ENCODE measurements at regions not wholly inside any gene's neighbourhood (a gene's known extent, or its start where the extent isn't known, plus 50 kb on each side); places are given as distances from the start of the nearest gene placed in this dataset.

GRCh38 chr10:126722726-126723125 lies 52.2 kb upstream of the C10orf90 start:
- Mint-ChIP-seq H3K4me1 (no peaks in the 10 kb centered on the region), H3K27me3 (no peaks in the 10 kb centered on the region), H3K9me3 (peaks cover 9% of the 10 kb centered on the region), H3K36me3 (ENCODE audit: low read depth) (no peaks in the 10 kb centered on the region), H3K4me3 (no peak overlapping the region), H3K27ac (no peak overlapping the region)
- CTCF ChIA-PET = no interaction called here
- DNase-seq = no peak
- POLR2A ChIA-PET = no interaction called here

- H3K4me1 Mint-ChIP-seq = no peaks in the 10 kb centered on the region
- peaks cover 6% of the 10 kb centered on the region for H3K9me3 Mint-ChIP-seq
- H3K36me3 Mint-ChIP-seq (ENCODE audit: low read depth) = no peaks in the 10 kb centered on the region
- no peak overlapping the region for H3K4me3 Mint-ChIP-seq
- CTCF ChIA-PET = no interaction called here
- H3K27ac Mint-ChIP-seq = no peak overlapping the region
- POLR2A ChIA-PET = no interaction called here
- no peak for DNase-seq
- H3K27me3 Mint-ChIP-seq = no peaks in the 10 kb centered on the region
These were observed 52.7 kb upstream of the C10orf90 start for GRCh38 chr10:126723226-126723625.

DNA sequence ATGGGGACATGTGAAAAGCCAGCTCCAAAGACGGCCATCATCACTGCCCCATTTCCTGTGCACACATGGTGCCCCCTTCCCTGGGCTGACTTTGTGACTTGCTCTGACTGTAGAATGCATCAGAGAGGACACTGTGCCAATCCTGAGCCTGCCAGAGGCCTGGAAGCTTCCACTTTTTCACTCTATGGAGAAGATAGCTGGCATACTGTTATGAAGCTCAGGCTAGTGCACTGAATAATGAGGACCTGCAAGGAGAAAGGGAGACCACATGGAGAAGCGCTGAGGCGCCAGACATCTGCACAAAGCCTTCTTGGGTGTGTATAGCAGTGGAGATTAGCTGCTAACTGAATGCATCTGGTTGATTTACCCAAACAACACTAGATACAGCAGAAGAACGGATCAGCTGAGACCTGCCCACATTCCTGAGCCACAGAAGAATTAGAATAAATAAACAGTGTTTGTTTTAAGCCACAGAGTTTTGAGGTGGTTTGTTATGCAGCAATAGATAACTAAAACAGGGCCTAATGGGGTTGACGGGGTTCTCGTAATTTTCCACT lies 58.9 kb upstream of the C10orf90 start:
- Mint-ChIP-seq H3K4me3 (no peak overlapping the region), H3K27ac (no peak overlapping the region), H3K27me3 (no peaks in the 10 kb centered on the region), H3K4me1 (no peaks in the 10 kb centered on the region), H3K36me3 (ENCODE audit: low read depth) (no peaks in the 10 kb centered on the region), H3K9me3 (no peaks in the 10 kb centered on the region)
- ChIA-PET POLR2A (no interaction called here), CTCF (no interaction called here)
- DNase-seq = no peak

DNA sequence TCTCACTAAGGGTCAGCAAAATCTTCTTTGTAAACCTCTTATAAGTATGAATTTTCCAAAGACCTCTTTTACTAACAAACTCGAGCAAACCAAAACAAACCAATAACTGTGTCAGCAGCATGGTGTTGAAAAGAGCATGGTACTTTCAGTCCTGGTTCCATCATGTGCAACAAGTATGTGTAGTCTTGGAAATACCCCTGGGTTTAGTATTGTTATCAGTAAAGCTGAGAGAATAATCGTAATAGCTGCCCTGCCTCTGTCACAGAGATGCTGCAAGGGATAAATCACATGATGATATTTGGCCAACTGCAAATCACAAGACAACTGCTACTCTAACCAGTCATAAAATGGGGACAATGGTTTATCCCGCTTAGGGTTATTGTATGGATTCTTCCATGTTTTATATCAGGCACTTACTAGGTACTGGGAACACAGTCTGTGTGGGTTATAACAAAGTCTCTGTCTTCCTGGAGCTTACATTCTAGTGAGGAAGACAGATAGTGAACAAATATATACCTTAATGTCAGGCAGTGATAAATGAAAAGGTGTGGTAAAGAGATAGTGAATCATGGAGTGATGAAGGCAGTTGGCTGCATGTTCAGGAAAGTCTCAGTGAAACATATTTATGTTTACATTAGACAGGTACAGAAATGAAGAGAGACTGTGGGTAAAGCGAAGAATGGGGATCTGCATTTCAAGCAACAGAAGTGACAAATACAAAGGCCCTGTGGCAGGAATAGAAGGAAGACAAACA lies 60.5 kb upstream of the C10orf90 start:
- H3K4me1 Mint-ChIP-seq = no peaks in the 10 kb centered on the region
- H3K36me3 Mint-ChIP-seq (ENCODE audit: low read depth) = no peaks in the 10 kb centered on the region
- no peak overlapping the region for H3K27ac Mint-ChIP-seq
- ChIA-PET CTCF (no interaction called here), POLR2A (no interaction called here)
- H3K4me3 Mint-ChIP-seq = no peak overlapping the region
- no peaks in the 10 kb centered on the region for H3K27me3 Mint-ChIP-seq
- DNase-seq = no peak
- H3K9me3 Mint-ChIP-seq = no peaks in the 10 kb centered on the region

- ChIA-PET POLR2A (no interaction called here), CTCF (no interaction called here)
- no peaks in the 10 kb centered on the region for H3K27me3 Mint-ChIP-seq
- no peak for DNase-seq
- no peaks in the 10 kb centered on the region for H3K9me3 Mint-ChIP-seq
- no peak overlapping the region for H3K27ac Mint-ChIP-seq
- H3K36me3 Mint-ChIP-seq (ENCODE audit: low read depth) = no peaks in the 10 kb centered on the region
- H3K4me1 Mint-ChIP-seq = no peaks in the 10 kb centered on the region
- no peak overlapping the region for H3K4me3 Mint-ChIP-seq
These were observed 61.1 kb upstream of the C10orf90 start for GRCh38 chr10:126731610-126731990.

GRCh38 chr10:126732308-126732707 lies 61.8 kb upstream of the C10orf90 start:
- H3K9me3 Mint-ChIP-seq = no peaks in the 10 kb centered on the region
- no peaks in the 10 kb centered on the region for H3K36me3 Mint-ChIP-seq (ENCODE audit: low read depth)
- CTCF ChIA-PET = no interaction called here
- POLR2A ChIA-PET = no interaction called here
- no peak for DNase-seq
- no peaks in the 10 kb centered on the region for H3K27me3 Mint-ChIP-seq
- H3K4me3 Mint-ChIP-seq = no peak overlapping the region
- no peaks in the 10 kb centered on the region for H3K4me1 Mint-ChIP-seq
- H3K27ac Mint-ChIP-seq = no peak overlapping the region

DNA sequence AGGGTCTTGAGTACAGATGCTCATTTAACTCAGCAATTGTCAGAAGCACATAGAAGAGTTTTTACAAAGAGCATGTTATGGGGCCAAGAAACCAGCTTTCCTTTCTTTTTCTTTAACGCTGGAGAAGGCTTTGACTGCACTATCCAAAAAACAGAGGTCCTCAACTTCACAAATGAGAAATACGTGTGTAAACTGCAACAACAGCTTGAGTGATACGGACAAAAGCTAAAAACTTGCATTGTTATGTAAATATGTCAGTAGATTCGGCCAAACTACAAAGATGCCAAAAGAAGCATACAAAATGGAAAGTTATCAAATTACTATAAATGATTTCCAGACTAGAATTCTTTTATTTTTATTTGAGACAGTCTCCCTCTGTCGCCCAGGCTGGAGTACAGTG lies 62.4 kb upstream of the C10orf90 start:
- Mint-ChIP-seq H3K4me3 (no peak overlapping the region), H3K27ac (no peak overlapping the region), H3K36me3 (ENCODE audit: low read depth) (no peaks in the 10 kb centered on the region), H3K4me1 (no peaks in the 10 kb centered on the region), H3K9me3 (no peaks in the 10 kb centered on the region), H3K27me3 (no peaks in the 10 kb centered on the region)
- POLR2A ChIA-PET = no interaction called here
- CTCF ChIA-PET = no interaction called here
- DNase-seq = no peak

- no peaks in the 10 kb centered on the region for H3K36me3 Mint-ChIP-seq (ENCODE audit: low read depth)
- H3K4me3 Mint-ChIP-seq = no peak overlapping the region
- POLR2A ChIA-PET = no interaction called here
- no peak for DNase-seq
- no peaks in the 10 kb centered on the region for H3K4me1 Mint-ChIP-seq
- no peaks in the 10 kb centered on the region for H3K9me3 Mint-ChIP-seq
- CTCF ChIA-PET = no interaction called here
- no peak overlapping the region for H3K27ac Mint-ChIP-seq
- H3K27me3 Mint-ChIP-seq = no peaks in the 10 kb centered on the region
These were observed 63.5 kb upstream of the C10orf90 start for GRCh38 chr10:126734015-126734414.

GRCh38 chr10:126734967-126735366 lies 64.5 kb upstream of the C10orf90 start:
- Mint-ChIP-seq H3K9me3 (no peaks in the 10 kb centered on the region), H3K27me3 (no peaks in the 10 kb centered on the region), H3K4me1 (no peaks in the 10 kb centered on the region), H3K36me3 (ENCODE audit: low read depth) (no peaks in the 10 kb centered on the region), H3K4me3 (no peak overlapping the region), H3K27ac (no peak overlapping the region)
- ChIA-PET POLR2A (no interaction called here), CTCF (no interaction called here)
- DNase-seq = no peak

- ChIA-PET POLR2A (no interaction called here), CTCF (no interaction called here)
- Mint-ChIP-seq H3K9me3 (no peaks in the 10 kb centered on the region), H3K36me3 (ENCODE audit: low read depth) (no peaks in the 10 kb centered on the region), H3K4me1 (no peaks in the 10 kb centered on the region), H3K4me3 (no peak overlapping the region), H3K27ac (no peak overlapping the region), H3K27me3 (no peaks in the 10 kb centered on the region)
- DNase-seq = no peak
These were observed 65.6 kb upstream of the C10orf90 start for GRCh38 chr10:126736142-126736541.

DNA sequence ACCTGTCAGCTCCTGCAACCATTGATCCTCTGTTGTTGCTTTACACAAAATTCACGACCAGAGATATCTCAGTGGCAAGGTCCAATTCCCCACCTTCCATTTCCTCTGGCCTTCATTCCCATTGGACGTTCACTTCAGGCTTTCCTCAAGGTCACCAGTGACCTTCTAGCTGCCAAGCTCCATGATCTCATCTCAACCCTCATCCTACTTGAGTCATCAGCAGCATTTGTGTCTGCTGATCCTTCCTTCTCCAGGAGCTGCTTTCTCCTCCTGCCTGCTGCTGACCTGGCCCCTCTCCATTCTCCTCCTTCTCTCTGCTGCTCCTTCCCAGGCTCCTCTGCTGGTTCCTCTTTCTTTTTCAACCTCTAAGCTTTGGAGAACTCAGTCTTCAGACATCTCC lies 66.2 kb upstream of the C10orf90 start:
- CTCF ChIA-PET = no interaction called here
- POLR2A ChIA-PET = no interaction called here
- no peaks in the 10 kb centered on the region for H3K36me3 Mint-ChIP-seq (ENCODE audit: low read depth)
- H3K27ac Mint-ChIP-seq = no peak overlapping the region
- H3K4me3 Mint-ChIP-seq = no peak overlapping the region
- H3K4me1 Mint-ChIP-seq = no peaks in the 10 kb centered on the region
- DNase-seq = no peak
- H3K27me3 Mint-ChIP-seq = no peaks in the 10 kb centered on the region
- H3K9me3 Mint-ChIP-seq = no peaks in the 10 kb centered on the region

- Mint-ChIP-seq H3K27ac (no peak overlapping the region), H3K27me3 (no peaks in the 10 kb centered on the region), H3K4me3 (no peak overlapping the region), H3K4me1 (no peaks in the 10 kb centered on the region), H3K9me3 (peaks cover 2% of the 10 kb centered on the region), H3K36me3 (ENCODE audit: low read depth) (no peaks in the 10 kb centered on the region)
- ChIA-PET CTCF (no interaction called here), POLR2A (no interaction called here)
- DNase-seq = no peak
These were observed 67.5 kb upstream of the C10orf90 start for GRCh38 chr10:126738001-126738400.

DNA sequence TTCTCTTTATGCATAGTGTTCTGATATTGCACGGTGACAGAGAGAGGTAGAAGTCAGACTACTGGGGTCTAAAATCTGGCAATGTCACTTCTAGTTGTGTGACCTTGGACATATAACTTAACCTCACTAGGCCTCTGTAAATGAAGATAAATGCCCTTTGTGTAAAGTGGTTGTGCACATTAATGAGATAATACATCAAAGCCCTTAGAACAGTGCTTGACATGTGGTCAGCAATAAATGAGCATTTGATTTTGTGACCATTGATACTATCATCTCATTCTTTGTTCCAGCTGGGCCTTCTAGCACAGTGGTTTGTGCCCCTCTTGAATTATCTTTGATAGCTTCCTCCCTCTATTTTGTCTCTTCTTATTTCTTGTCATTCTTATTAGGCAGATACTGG lies 74.1 kb upstream of the C10orf90 start:
- Mint-ChIP-seq H3K4me1 (no peaks in the 10 kb centered on the region), H3K27ac (no peak overlapping the region), H3K4me3 (no peak overlapping the region), H3K27me3 (no peaks in the 10 kb centered on the region), H3K36me3 (ENCODE audit: low read depth) (no peaks in the 10 kb centered on the region), H3K9me3 (peaks cover 2% of the 10 kb centered on the region)
- no peak for DNase-seq
- CTCF ChIA-PET = no interaction called here
- POLR2A ChIA-PET = no interaction called here

GRCh38 chr10:126749015-126749655 lies 78.6 kb upstream of the C10orf90 start:
- CTCF ChIA-PET = interaction anchor here (0.8 kb wide), 1 partner anchor 768 kb away, joined by 3 read pairs; no protein-coding TSS in a partner anchor
- Mint-ChIP-seq H3K27ac (no peak overlapping the region), H3K4me1 (no peaks in the 10 kb centered on the region), H3K4me3 (no peak overlapping the region), H3K27me3 (no peaks in the 10 kb centered on the region), H3K9me3 (peaks cover 2% of the 10 kb centered on the region), H3K36me3 (ENCODE audit: low read depth) (no peaks in the 10 kb centered on the region)
- POLR2A ChIA-PET = no interaction called here
- peak; percentile 48 for DNase-seq
